ENCODE measurements at regions not wholly inside any gene's neighbourhood (a gene's known extent, or its start where the extent isn't known, plus 50 kb on each side); places are given as distances from the start of the nearest gene placed in this dataset.

- no peak for TF ChIP-seq CTCF (IDR thresholded peaks at IDR 0.05)
- no peak for TF ChIP-seq EZH2 (IDR thresholded peaks at IDR 0.05; ENCODE audit: borderline replicate concordance, insufficient read depth, low read depth, low read length, poor library complexity, severe bottlenecking)
Measured at GRCh38 chr4:11843340-11843739, 414.6 kb upstream of the HS3ST1 start.

Measured in B cell (primary cell).